ENCODE measurements at regions not wholly inside any gene's neighbourhood (a gene's known extent, or its start where the extent isn't known, plus 50 kb on each side); places are given as distances from the start of the nearest gene placed in this dataset.

GRCh38 chr10:31118556-31118955, 86.9 kb upstream of the ZNF438 start:
- no peak for DNase-seq
- Histone ChIP-seq H3K27me3 (ENCODE audit: insufficient read depth, low read depth, severe bottlenecking) (no peaks in the 10 kb centered on the region), H3K27ac (no peak overlapping the region), H3K9me3 (ENCODE audit: severe bottlenecking) (no peaks in the 10 kb centered on the region), H3K36me3 (no peaks in the 10 kb centered on the region), H3K4me3 (ENCODE audit: low read depth, low read length) (no peak overlapping the region)
- TF ChIP-seq CTCF (IDR thresholded peaks at IDR 0.05; ENCODE audit: low read depth, low read length), result no peak

- no peak for TF ChIP-seq CTCF (IDR thresholded peaks at IDR 0.05; ENCODE audit: low read depth, low read length)
- DNase-seq, result no peak
Measured at GRCh38 chr10:31120392-31120791, 88.7 kb upstream of the ZNF438 start.

GRCh38 chr10:31120961-31121685, 89.5 kb upstream of the ZNF438 start:
- no peaks in the 10 kb centered on the region for H3K27me3 ChIP-seq (ENCODE audit: insufficient read depth, low read depth, severe bottlenecking)
- H3K4me3 ChIP-seq (ENCODE audit: low read depth, low read length), result no peak overlapping the region
- H3K27ac ChIP-seq, result no peak overlapping the region
- H3K9me3 ChIP-seq (ENCODE audit: severe bottlenecking), result no peaks in the 10 kb centered on the region
- H3K36me3 ChIP-seq, result no peaks in the 10 kb centered on the region
- TF ChIP-seq CTCF (IDR thresholded peaks at IDR 0.05; ENCODE audit: low read depth, low read length), result no peak
- no peak for DNase-seq

More at GRCh38 chr10:31120392-31120791, 88.7 kb upstream of the ZNF438 start:
- Histone ChIP-seq H3K27ac (no peak overlapping the region), H3K9me3 (ENCODE audit: severe bottlenecking) (no peaks in the 10 kb centered on the region), H3K27me3 (ENCODE audit: insufficient read depth, low read depth, severe bottlenecking) (no peaks in the 10 kb centered on the region), H3K36me3 (no peaks in the 10 kb centered on the region), H3K4me3 (ENCODE audit: low read depth, low read length) (no peak overlapping the region)

GRCh38 chr10:31121757-31122577, 90.3 kb upstream of the ZNF438 start:
- no peak for DNase-seq
- Histone ChIP-seq H3K27me3 (ENCODE audit: insufficient read depth, low read depth, severe bottlenecking) (no peaks in the 10 kb centered on the region), H3K9me3 (ENCODE audit: severe bottlenecking) (no peaks in the 10 kb centered on the region), H3K36me3 (no peaks in the 10 kb centered on the region), H3K4me3 (ENCODE audit: low read depth, low read length) (no peak overlapping the region), H3K27ac (no peak overlapping the region)
- TF ChIP-seq CTCF (IDR thresholded peaks at IDR 0.05; ENCODE audit: low read depth, low read length), result no peak

GRCh38 chr10:31123946-31124345, 92.3 kb upstream of the ZNF438 start:
- DNase-seq, result peak; percentile 63
- H3K4me3 ChIP-seq (ENCODE audit: low read depth, low read length), result no peak overlapping the region
- H3K9me3 ChIP-seq (ENCODE audit: severe bottlenecking), result no peaks in the 10 kb centered on the region
- H3K27me3 ChIP-seq (ENCODE audit: insufficient read depth, low read depth, severe bottlenecking), result no peaks in the 10 kb centered on the region
- no peak for TF ChIP-seq CTCF (IDR thresholded peaks at IDR 0.05; ENCODE audit: low read depth, low read length)
- H3K36me3 ChIP-seq, result no peaks in the 10 kb centered on the region
- peak overlapping the region; percentile 70 for H3K27ac ChIP-seq

Measured in WERI-Rb-1 (cell line).